Duodenal mucosa (tissue), 2 donors: ENCODE measurements at regions not wholly inside any gene's neighbourhood (a gene's known extent, or its start where the extent isn't known, plus 50 kb on each side); places are given as distances from the start of the nearest gene placed in this dataset.

Experiments
- H3K27ac ChIP-seq: one replicate; pipeline ENCODE4 v1.7.0; 2013; ENCODE audit warnings: low read depth, low read length
- H3K27me3 ChIP-seq, 2 donors: one replicate each; pipeline ENCODE4 v1.7.0; 2013; ENCODE audit warnings: low read length in 2 of 2, control low read depth in 1 of 2; ENCODE audit not compliant: insufficient read depth in 2 of 2, control insufficient read depth in 1 of 2
- H3K36me3 ChIP-seq, 2 donors: one replicate each; pipeline ENCODE4 v1.7.0; 2013; ENCODE audit warnings: low read length in 2 of 2, control low read depth in 1 of 2; ENCODE audit not compliant: insufficient read depth in 2 of 2, control insufficient read depth in 1 of 2
- H3K4me1 ChIP-seq, 2 donors: one replicate each; pipeline ENCODE4 v1.7.0; 2013; ENCODE audit warnings: low read length in 2 of 2, control low read depth in 1 of 2; ENCODE audit not compliant: insufficient read depth in 2 of 2, control insufficient read depth in 1 of 2
- H3K4me3 ChIP-seq, 2 donors: one replicate each; pipeline ENCODE4 v1.7.0; 2013; ENCODE audit warnings: low read length in 2 of 2, low read depth in 1 of 2
- H3K9ac ChIP-seq, 2 donors: one replicate each; pipeline ENCODE4 v1.7.0; 2013; ENCODE audit warnings: low read length in 2 of 2, low read depth in 1 of 2
- H3K9me3 ChIP-seq, 2 donors: one replicate each; pipeline ENCODE4 v1.7.0; 2013; ENCODE audit warnings: low read length in 2 of 2, control low read depth in 1 of 2; ENCODE audit not compliant: control insufficient read depth in 1 of 2

- H3K4me3 ChIP-seq, result no peak overlapping the region
- H3K27me3 ChIP-seq, result peaks cover 0 to 3% of the 10 kb centered on the region in 2 donors
- H3K36me3 ChIP-seq, result no peaks in the 10 kb centered on the region
- H3K4me1 ChIP-seq, result no peaks in the 10 kb centered on the region
- H3K9me3 ChIP-seq, result peaks cover 0 to 13% of the 10 kb centered on the region in 2 donors
- H3K9ac ChIP-seq, result no peak overlapping the region
- H3K27ac ChIP-seq, result no peak overlapping the region
Measured at GRCh38 chr15:98326804-98327203, 321.5 kb upstream of the IGF1R start.

DNA sequence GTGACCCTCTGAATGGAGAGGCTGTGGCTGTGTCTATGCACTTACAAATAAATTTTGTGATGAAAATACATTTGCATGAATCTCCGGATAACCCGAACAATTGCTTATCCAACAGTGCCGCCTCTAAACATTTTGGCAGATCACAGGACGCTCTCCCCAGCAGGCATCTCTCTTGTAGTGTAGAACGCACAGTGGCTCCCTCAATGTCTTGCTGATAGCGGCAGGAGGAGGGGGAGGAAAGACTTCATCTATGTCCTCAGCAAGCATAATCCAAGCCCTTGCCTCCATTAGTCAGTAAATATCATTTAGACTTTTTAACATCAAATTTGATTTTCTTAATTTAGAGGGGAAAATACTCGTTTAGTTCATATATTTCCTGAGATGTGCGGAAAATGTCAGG lies 318.1 kb upstream of the IGF1R start:
- Histone ChIP-seq H3K9me3 (peaks cover 0 to 2% of the 10 kb centered on the region in 2 donors), H3K4me3 (no peak overlapping the region), H3K36me3 (no peaks in the 10 kb centered on the region), H3K27me3 (peaks cover 0 to 3% of the 10 kb centered on the region in 2 donors), H3K4me1 (no peaks in the 10 kb centered on the region), H3K9ac (no peak overlapping the region), H3K27ac (no peak overlapping the region)

GRCh38 chr15:98330692-98331435 lies 317.5 kb upstream of the IGF1R start:
- H3K4me1 ChIP-seq, result no peaks in the 10 kb centered on the region
- H3K9ac ChIP-seq, result no peak overlapping the region
- no peaks in the 10 kb centered on the region for H3K9me3 ChIP-seq
- H3K27ac ChIP-seq, result no peak overlapping the region
- H3K27me3 ChIP-seq, result peaks cover 0 to 3% of the 10 kb centered on the region in 2 donors
- H3K4me3 ChIP-seq, result no peak overlapping the region
- H3K36me3 ChIP-seq, result no peaks in the 10 kb centered on the region

GRCh38 chr15:98331676-98332075 lies 316.7 kb upstream of the IGF1R start:
- Histone ChIP-seq H3K4me3 (no peak overlapping the region), H3K9me3 (no peaks in the 10 kb centered on the region), H3K36me3 (no peaks in the 10 kb centered on the region), H3K9ac (no peak overlapping the region), H3K4me1 (no peaks in the 10 kb centered on the region), H3K27ac (no peak overlapping the region), H3K27me3 (peaks cover 0 to 3% of the 10 kb centered on the region in 2 donors)

GRCh38 chr15:98333251-98333650 lies 315.1 kb upstream of the IGF1R start:
- H3K36me3 ChIP-seq, result no peaks in the 10 kb centered on the region
- no peaks in the 10 kb centered on the region for H3K9me3 ChIP-seq
- H3K9ac ChIP-seq, result no peak overlapping the region
- H3K4me3 ChIP-seq, result no peak overlapping the region
- H3K27me3 ChIP-seq, result peaks cover 0 to 3% of the 10 kb centered on the region in 2 donors
- no peak overlapping the region for H3K27ac ChIP-seq
- no peaks in the 10 kb centered on the region for H3K4me1 ChIP-seq

GRCh38 chr15:98342911-98343310 lies 305.4 kb upstream of the IGF1R start:
- H3K9ac ChIP-seq, result no peak overlapping the region
- no peaks in the 10 kb centered on the region for H3K9me3 ChIP-seq
- H3K27ac ChIP-seq, result no peak overlapping the region

GRCh38 chr15:98344591-98344990 lies 303.7 kb upstream of the IGF1R start:
- H3K36me3 ChIP-seq, result no peaks in the 10 kb centered on the region
- H3K27ac ChIP-seq, result no peak overlapping the region
- no peaks in the 10 kb centered on the region for H3K4me1 ChIP-seq
- H3K27me3 ChIP-seq, result no peaks in the 10 kb centered on the region
- H3K9ac ChIP-seq, result no peak overlapping the region
- H3K9me3 ChIP-seq, result no peaks in the 10 kb centered on the region
- H3K4me3 ChIP-seq, result no peak overlapping the region

More at GRCh38 chr15:98342911-98343310, 305.4 kb upstream of the IGF1R start:
- Histone ChIP-seq H3K36me3 (no peaks in the 10 kb centered on the region), H3K4me1 (no peaks in the 10 kb centered on the region), H3K27me3 (no peaks in the 10 kb centered on the region), H3K4me3 (no peak overlapping the region)

DNA sequence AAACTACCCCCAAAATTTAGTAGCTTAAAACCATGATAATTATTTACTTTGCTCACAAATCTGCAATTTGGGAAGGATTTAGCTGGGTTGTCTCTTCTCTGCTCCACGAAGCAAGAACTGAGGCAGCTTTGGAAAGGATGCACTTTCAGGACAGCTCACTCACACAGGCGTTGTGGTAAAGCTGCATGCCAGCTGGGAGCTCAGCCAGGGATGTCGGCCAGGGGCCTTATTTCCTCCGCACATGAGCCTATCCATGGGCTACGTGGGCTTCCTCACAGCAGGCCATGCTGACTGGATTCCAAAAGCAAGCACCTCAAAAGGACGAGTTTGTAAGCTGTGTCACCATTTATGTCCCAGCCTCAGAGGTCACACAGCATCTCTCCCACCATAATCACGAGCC lies 301.3 kb upstream of the IGF1R start:
- Histone ChIP-seq H3K4me3 (no peak overlapping the region), H3K9me3 (no peaks in the 10 kb centered on the region), H3K4me1 (no peaks in the 10 kb centered on the region), H3K36me3 (no peaks in the 10 kb centered on the region), H3K9ac (no peak overlapping the region), H3K27me3 (no peaks in the 10 kb centered on the region), H3K27ac (no peak overlapping the region)

DNA sequence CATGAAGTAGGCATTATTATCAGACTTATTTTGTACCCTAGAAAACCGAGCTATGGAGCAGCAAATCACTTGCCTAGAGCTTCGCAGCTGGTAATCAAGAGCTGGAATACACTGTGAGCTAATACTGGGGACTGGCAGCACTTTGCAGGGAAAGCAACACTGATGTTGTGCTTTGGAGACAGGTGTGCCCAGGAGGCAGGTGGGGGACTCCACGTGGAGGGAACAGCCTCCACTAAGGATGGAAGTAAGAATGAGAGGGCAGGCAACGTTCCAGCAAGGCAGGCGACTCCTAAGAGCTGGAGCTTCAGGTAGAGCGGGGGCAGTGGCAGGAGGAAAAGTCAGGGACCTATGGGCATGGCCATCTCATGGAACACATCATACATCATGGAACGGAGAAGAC lies 300.5 kb upstream of the IGF1R start:
- Histone ChIP-seq H3K27me3 (no peaks in the 10 kb centered on the region), H3K36me3 (no peaks in the 10 kb centered on the region), H3K9ac (no peak overlapping the region), H3K27ac (no peak overlapping the region), H3K4me1 (no peaks in the 10 kb centered on the region), H3K9me3 (no peaks in the 10 kb centered on the region), H3K4me3 (no peak overlapping the region)

DNA sequence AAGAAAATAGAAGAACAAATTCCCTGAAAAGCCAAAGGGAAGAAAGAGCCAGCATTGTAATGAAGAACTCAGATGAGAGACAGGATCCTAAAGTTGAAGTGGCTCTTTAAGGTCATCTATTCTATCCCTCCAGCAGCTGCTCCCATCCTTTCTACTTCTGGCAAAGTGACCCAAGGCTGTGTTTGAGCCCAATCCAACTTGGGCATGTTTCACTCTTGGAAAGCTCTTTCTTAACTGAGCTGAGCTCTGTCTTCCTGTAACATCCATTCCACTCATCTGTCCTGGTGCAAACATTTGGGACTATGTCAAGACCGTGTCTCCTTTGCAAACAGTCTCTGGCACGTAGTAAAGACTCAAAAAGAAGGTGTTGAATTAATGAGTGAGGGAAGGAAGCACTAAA lies 298.1 kb upstream of the IGF1R start:
- no peaks in the 10 kb centered on the region for H3K4me1 ChIP-seq
- no peak overlapping the region for H3K9ac ChIP-seq
- no peaks in the 10 kb centered on the region for H3K9me3 ChIP-seq

More for the DNA sequence above, 298.1 kb upstream of the IGF1R start:
- no peaks in the 10 kb centered on the region for H3K36me3 ChIP-seq
- H3K4me3 ChIP-seq, result no peak overlapping the region
- H3K27me3 ChIP-seq, result no peaks in the 10 kb centered on the region
- no peak overlapping the region for H3K27ac ChIP-seq
